Fibroblast of peridontal ligament (primary cell): ENCODE measurements at regions not wholly inside any gene's neighbourhood (a gene's known extent, or its start where the extent isn't known, plus 50 kb on each side); places are given as distances from the start of the nearest gene placed in this dataset.
"Not testable (repeated sequence)": the region's sequence is repeated elsewhere in the genome, so short reads cannot be mapped to it uniquely, and the experiment has no call there.

Experiments used
- DNase-seq: peaks from one replicate; pipeline ENCODE4 v3.0.0-alpha.2; 2010; ENCODE audit errors: extremely low read depth

- DNase-seq = peak; percentile 59
Observed at GRCh38 chr14:56351861-56352260, 227.7 kb upstream of the TMEM260 start.

DNA sequence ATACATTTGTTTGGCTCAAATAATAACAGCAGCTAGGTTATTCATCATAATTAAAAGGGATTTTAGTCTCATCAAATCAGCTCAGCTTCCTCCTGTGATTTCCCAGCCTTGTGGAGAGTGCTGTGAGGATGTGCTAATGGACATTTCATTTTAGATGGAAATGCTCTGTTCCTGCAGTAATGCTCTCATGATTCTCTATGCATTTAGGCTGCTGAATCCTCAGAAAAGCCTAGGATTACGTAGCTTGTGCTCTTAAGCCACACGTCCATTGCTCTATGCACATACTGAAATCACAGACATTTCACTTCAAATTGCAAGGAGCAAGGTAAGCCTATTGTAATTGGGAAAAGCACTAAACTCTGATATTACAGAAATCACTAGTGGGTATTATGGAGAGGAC is 226.6 kb upstream of the TMEM260 start:
- no peak for DNase-seq

DNA sequence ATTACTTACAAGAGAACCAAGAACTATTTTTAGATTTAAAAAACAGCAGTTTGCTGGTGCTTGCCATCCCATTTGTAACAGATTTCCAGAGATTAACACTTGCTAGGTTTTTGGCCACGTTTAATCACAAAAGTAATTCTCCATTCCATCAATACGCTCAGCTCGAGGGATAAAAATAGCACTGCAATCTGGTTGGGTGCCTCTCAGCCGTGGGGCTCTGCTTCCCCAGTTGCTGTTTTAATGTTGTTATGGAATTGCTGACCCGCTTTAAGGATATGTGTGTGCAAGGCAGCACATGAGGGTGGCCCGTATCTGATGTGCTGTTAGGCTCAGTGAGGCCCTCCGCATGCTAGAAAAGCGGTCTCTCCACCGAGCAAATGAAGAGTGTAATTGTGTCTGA is 222.2 kb upstream of the TMEM260 start:
- DNase-seq = no peak

DNA sequence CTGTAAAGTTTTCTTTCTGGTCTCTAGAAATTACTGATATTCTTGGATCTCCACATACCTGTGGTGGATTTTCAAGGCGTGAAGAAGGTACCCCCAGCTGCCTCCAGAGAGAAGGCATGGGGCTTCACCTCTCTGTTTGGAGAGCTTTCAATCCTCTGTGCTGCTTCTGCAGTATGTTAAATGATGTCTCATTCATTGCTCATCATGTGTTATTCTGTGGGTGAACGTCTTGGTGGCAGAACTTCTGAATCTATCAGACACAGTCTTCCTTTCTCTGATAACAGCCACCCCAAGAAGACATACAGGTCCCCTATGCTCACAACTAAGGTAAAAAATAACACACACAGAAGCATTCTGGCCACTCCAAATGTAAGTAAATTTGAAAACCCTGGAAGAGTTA is 221.3 kb upstream of the TMEM260 start:
- no peak for DNase-seq

GRCh38 chr14:56358851-56359614 is 220.6 kb upstream of the TMEM260 start:
- no peak for DNase-seq

- DNase-seq = not testable (repeated sequence)
Observed at GRCh38 chr14:56365663-56366062, 213.9 kb upstream of the TMEM260 start.

- no peak for DNase-seq
Observed at GRCh38 chr14:56367416-56367815, 212.2 kb upstream of the TMEM260 start.

- no peak for DNase-seq
Observed at GRCh38 chr14:56371737-56372136, 207.9 kb upstream of the TMEM260 start.

DNA sequence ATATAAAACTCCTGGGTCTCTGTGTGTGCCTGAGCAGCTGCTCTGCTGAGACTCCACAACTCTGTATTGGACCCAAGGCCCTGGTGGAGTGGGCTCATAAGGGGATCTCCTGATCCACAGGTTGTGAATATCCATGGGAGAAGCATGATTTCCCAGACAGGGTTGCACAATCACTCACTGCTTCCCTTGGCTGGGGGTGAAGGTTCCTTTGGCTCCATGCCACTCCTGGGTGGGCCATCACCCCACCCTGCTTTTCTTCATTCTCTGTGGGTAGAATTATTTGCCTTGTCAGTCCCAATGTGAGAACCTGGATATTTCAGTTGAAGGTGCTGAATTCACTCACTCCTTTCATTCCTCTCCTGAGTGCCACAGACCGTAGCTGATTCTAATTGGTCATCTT is 205.2 kb upstream of the TMEM260 start:
- DNase-seq = no peak

DNA sequence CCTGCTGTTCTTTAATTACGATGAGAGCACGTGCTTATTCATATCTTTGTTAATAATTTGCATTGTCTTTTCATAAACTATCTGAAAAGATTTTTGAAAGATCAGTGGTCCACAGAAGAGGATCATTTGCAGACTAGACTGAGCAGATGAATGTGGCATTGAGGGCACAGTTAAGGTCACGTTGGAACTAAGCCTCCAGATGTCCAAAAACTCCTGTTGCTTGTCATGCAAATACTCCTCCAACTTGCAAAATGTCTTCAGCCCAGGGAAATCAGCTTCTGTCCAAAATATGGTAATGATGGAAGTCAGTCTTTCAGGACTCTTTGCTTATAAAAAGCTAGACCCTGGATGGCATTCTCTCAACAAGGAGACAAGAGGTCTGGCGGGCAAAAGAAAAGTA is 201.6 kb upstream of the TMEM260 start:
- DNase-seq = no peak

DNA sequence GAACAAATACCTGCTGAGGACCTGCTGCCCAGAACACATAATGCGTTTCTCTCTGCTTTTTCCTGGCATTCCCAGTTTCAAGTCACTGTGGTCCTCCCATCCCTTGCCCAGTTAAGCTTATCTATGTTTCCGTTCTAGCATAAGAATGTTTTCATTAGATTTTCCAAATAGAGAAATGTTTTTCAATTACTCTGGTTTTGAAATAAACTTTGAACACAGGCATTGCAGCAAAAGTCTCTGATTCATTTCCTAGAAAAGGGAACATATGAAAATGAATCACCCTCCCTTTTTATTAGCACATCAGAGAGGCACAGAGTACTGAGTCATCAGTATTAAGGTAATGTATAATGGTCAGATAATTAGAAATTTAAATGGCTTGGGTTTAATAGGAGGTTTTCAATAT is 201.1 kb upstream of the TMEM260 start:
- DNase-seq = peak; percentile 64

DNA sequence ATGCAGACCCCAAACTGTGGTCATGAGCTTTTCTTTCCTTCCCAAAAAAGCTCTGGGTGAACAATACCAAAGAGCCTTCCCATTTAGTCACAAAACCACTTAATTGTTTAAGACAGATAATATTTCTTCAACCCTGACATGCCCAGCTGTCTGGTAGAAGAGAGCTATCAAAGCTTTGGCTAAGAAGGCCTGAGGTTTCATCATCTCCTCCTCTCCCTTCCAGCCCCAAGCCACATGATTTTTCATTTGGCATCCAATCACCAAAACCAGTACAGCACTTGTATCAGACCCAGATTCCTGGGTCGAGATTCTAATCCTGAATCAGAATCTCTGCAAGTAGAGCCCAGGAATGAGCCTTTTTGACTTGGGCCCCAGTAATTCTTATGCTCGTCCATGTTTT is 199.6 kb upstream of the TMEM260 start:
- DNase-seq = peak; percentile 82

DNA sequence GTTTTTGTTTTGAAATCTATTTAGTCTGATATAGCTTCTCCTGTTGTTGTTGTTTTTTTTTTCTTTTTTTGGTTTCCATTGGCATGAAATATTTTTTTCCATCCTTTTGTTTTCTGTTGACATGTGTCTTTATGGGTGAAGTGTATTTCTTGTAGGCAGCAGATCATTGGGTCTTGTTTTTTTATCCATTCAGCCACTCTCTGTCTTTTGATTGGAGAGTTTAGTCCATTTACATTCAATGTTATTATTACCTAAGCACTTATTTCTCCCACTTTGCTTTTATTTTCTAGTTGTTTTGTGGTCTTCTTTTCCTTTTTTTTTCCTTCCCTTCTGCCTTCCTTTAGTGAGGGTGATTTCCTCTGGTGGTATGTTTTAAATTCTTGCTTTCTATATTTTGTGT is 193.6 kb upstream of the TMEM260 start:
- DNase-seq = no peak

- DNase-seq = no peak
Observed at GRCh38 chr14:56390859-56391258, 188.7 kb upstream of the TMEM260 start.

DNA sequence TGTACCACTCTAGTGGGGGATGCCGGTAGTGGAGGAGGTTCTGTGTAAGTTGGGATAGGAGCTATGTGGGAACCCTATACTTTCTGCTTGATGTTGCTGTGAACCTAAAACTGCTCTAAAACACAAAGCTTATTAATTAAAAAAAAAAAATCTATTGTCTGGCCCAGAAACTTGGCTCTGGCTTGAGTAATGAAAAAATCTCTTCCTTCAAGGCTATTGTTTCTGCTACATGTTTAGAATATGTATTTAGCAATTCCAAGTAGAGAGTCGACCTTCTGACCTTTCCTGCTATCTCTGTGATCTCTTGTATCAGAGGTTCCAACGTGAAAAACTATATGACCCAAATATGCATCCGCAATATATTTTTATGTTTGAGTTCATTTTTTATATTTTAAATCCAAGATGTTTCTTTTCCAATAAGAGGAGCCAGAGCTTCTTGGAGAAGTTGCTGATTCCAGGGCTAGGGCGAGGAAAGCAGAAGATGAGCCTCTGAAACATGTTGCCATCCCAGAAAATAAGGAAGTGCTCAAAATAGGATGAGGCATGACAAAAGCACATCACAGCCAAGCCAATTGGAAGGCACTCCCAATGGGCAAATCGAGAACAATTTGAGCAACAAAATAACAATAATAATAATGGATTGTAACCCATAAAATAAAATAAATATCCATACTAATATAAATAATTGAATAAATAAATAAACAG is 184.6 kb upstream of the TMEM260 start:
- no peak for DNase-seq

GRCh38 chr14:56400109-56400825 is 179.3 kb upstream of the TMEM260 start:
- DNase-seq = no peak

DNA sequence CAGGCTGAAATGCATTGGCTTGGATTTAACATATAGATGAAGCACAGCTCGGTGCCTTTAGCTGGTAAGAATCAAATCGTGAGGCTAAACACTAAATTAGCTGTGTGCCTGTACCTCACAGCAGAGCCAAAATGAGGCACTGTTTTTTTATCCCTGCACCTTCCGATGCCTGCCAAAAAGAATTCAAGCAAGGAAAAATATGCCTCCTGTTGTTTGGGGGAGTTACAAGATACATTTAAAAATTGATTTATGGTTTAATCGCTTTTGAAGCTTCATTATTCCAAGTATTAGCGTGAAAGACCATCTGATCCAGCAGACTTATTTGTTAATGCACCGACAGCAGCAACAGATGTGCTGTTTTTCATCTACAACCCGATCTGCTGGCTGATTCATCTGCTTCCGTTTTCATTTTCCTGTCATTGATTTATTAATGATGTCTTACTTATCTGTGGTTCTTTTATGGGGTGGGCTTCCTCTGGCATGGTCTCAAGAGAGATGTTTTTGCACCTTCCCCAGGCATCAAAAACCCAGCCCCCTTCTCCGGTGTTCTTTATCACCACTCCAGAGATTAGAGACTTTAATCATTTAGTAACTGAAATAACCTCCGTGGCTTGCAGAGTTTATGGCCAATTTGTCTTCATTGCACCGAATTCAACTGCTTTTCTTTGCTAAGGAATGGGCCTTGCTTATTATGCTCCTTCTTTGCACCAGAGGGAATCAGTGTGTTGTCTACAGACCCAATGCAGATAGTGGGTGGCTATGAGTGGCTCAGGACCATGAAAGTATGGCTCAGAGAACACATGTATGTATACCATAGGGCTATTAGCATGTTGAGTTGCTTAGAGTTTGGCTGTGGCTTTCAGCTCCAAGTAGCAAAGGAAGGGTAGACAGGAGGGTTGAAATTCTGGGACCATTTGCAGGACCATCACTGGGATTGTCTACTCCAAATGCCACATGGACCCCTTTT is 166.8 kb upstream of the TMEM260 start:
- DNase-seq = no peak

- no peak for DNase-seq
Observed at GRCh38 chr14:56413721-56414120, 165.9 kb upstream of the TMEM260 start.

DNA sequence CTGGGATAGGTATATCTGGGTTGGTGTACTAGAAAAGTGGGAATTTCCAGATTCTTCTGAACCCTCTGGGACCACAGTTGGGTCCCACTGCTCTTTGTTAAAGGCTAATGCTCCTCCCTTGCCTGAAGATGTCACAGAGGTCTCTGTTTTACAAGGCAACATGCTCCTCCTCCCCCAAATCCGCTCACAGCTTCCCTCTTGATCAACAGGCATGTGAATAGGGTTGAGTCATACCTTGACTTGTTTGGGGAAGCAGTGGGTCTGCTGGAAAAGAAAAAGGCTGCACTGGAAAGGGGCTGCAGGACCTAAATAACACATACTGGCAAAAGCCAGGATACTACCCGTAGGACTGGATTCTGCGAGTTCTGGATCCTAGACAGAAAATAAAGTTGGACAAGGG is 165.4 kb upstream of the TMEM260 start:
- no peak for DNase-seq

- no peak for DNase-seq
Observed at GRCh38 chr14:56416213-56416612, 163.4 kb upstream of the TMEM260 start.

DNA sequence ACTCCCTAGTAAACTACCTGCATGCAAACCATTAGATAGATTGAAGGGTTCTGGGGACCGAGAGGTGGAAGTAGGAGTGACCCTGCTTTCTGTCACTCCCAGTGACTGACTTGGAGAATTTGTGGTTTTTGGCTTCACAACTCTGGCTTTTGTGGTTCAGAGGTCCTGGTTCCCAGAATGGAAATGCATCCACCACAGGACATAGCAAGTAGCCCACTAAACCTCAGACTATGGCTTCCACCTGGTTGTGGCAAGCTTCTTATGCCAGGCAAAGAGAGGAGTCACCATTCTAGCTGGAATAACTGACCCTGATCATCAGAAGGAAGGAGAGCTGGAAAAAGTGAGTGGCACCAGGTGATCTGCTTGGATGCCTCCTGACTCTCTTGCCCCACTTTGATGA is 162.4 kb upstream of the TMEM260 start:
- no peak for DNase-seq

DNA sequence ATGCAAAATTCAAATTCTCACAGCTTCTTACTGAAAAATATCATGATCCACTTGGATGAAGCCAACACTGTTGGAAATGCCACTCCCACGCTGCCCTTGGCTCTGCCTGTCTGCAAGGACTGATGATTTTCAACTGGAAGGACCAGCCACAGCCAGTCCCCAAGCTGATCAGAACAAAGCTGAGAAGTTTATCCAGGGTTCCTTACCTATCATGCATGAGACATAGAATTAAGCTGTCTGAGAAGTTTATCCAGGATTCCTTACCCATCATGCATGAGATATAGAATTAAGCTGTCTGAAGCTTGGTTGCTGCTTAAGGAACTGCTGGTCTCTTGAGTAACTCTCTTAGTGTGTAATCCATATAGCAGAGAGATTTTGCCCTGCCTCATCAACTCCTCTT is 159.8 kb upstream of the TMEM260 start:
- DNase-seq = no peak
